ENCODE measurements at regions not wholly inside any gene's neighbourhood (a gene's known extent, or its start where the extent isn't known, plus 50 kb on each side); places are given as distances from the start of the nearest gene placed in this dataset.

DNA sequence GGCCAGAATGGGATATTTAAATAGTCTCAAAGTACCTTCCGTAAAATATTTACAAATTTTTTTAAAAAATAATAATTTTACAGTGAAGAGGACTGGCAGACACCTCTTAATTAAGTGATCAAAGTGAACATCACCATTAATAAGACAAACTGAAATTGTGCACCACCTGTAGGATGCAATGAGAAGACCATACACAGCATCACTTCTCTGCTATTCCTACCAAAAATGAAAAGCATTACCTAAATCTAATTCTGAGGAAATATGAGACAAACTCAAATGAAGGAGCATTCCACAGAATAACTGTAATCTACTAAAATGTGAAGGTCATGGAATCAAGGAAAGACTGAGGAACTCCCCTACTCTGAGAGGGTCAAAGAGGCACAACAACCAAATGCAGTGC lies 68.2 kb upstream of the PRDX6 start:
- Mint-ChIP-seq H3K27ac (no peak overlapping the region), H3K36me3 (no peaks in the 10 kb centered on the region), H3K4me1 (ENCODE audit: unreplicated experiment) (no peaks in the 10 kb centered on the region), H3K4me3 (no peak overlapping the region), H3K27me3 (no peaks in the 10 kb centered on the region), H3K9me3 (no peaks in the 10 kb centered on the region)
- DNase-seq (ENCODE audit: extremely low spot score, unreplicated experiment): no peak
- TF ChIP-seq, protein P1, sequence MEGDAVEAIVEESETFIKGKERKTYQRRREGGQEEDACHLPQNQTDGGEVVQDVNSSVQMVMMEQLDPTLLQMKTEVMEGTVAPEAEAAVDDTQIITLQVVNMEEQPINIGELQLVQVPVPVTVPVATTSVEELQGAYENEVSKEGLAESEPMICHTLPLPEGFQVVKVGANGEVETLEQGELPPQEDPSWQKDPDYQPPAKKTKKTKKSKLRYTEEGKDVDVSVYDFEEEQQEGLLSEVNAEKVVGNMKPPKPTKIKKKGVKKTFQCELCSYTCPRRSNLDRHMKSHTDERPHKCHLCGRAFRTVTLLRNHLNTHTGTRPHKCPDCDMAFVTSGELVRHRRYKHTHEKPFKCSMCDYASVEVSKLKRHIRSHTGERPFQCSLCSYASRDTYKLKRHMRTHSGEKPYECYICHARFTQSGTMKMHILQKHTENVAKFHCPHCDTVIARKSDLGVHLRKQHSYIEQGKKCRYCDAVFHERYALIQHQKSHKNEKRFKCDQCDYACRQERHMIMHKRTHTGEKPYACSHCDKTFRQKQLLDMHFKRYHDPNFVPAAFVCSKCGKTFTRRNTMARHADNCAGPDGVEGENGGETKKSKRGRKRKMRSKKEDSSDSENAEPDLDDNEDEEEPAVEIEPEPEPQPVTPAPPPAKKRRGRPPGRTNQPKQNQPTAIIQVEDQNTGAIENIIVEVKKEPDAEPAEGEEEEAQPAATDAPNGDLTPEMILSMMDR (conservative IDR thresholded peaks at IDR 0.05): no peak

- H3K27ac Mint-ChIP-seq: no peak overlapping the region
- no peaks in the 10 kb centered on the region for H3K4me1 Mint-ChIP-seq (ENCODE audit: unreplicated experiment)
- DNase-seq (ENCODE audit: extremely low spot score, unreplicated experiment): no peak
- H3K27me3 Mint-ChIP-seq: no peaks in the 10 kb centered on the region
- TF ChIP-seq, protein P1 (conservative IDR thresholded peaks at IDR 0.05): no peak
- no peak overlapping the region for H3K4me3 Mint-ChIP-seq
- H3K36me3 Mint-ChIP-seq: no peaks in the 10 kb centered on the region
- no peaks in the 10 kb centered on the region for H3K9me3 Mint-ChIP-seq
These were observed 67.5 kb upstream of the PRDX6 start for GRCh38 chr1:173409613-173410012.

- Mint-ChIP-seq H3K9me3 (no peaks in the 10 kb centered on the region), H3K27ac (no peak overlapping the region), H3K4me1 (ENCODE audit: unreplicated experiment) (no peaks in the 10 kb centered on the region), H3K36me3 (no peaks in the 10 kb centered on the region), H3K4me3 (no peak overlapping the region), H3K27me3 (no peaks in the 10 kb centered on the region)
- no peak for DNase-seq (ENCODE audit: extremely low spot score, unreplicated experiment)
- TF ChIP-seq, protein P1 (conservative IDR thresholded peaks at IDR 0.05): no peak
These were observed 66.9 kb upstream of the PRDX6 start for GRCh38 chr1:173410133-173410793.

DNA sequence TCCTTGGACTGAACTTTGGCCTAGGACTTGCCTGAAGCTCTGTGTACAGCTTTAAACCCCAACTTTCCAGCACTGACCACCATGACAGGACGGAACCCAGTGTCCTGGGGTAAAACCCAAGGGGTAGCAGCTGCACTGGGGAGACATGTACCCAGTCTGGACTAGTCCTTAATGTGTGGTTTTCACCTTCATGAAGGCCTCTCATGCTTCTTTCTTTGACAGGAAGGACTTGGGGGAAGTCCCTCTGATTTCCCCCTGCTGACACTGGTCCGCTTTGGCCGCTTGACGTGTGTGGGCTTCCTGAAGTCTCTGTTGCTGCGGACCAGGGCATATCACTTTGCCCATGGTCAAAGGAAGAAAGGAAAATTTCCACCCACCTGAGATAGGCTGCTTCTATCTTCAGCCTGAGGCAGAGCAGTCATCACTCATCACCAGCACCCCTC lies 66.3 kb upstream of the PRDX6 start:
- Mint-ChIP-seq H3K4me1 (ENCODE audit: unreplicated experiment) (no peaks in the 10 kb centered on the region), H3K27ac (no peak overlapping the region), H3K36me3 (no peaks in the 10 kb centered on the region), H3K9me3 (no peaks in the 10 kb centered on the region), H3K4me3 (no peak overlapping the region), H3K27me3 (no peaks in the 10 kb centered on the region)
- no peak for DNase-seq (ENCODE audit: extremely low spot score, unreplicated experiment)
- TF ChIP-seq, protein P1 (conservative IDR thresholded peaks at IDR 0.05): no peak

- DNase-seq (ENCODE audit: extremely low spot score, unreplicated experiment): no peak
- no peak overlapping the region for H3K4me3 Mint-ChIP-seq
- no peak overlapping the region for H3K27ac Mint-ChIP-seq
- no peaks in the 10 kb centered on the region for H3K36me3 Mint-ChIP-seq
- no peaks in the 10 kb centered on the region for H3K9me3 Mint-ChIP-seq
- TF ChIP-seq, protein P1 (conservative IDR thresholded peaks at IDR 0.05): no peak
- no peaks in the 10 kb centered on the region for H3K27me3 Mint-ChIP-seq
- no peaks in the 10 kb centered on the region for H3K4me1 Mint-ChIP-seq (ENCODE audit: unreplicated experiment)
These were observed 65.0 kb upstream of the PRDX6 start for GRCh38 chr1:173411835-173412742.
